SU-DHL-6 (cell line): ENCODE measurements at regions not wholly inside any gene's neighbourhood (a gene's known extent, or its start where the extent isn't known, plus 50 kb on each side); places are given as distances from the start of the nearest gene placed in this dataset.

Source experiments
- EZH2phosphoT487 ChIP-seq: fragments of 200-600 bp; sonication (generic), shearing (Covaris generic); conservative IDR thresholded peaks from 2 replicates; pipeline ENCODE4 v1.6.1; 2018; ENCODE audit warnings: mild to moderate bottlenecking, antibody characterized with exemption, low read length, moderate library complexity, mixed read lengths
- TF ChIP-seq, protein P1 (sequence below): fragments of 200-600 bp; sonication (generic); IDR thresholded peaks from one replicate; pipeline ENCODE4 v1.5.1; 2017; ENCODE audit warnings: antibody characterized with exemption, mild to moderate bottlenecking, low read length, moderate library complexity; ENCODE audit not compliant: insufficient read depth, poor library complexity, severe bottlenecking

DNA sequence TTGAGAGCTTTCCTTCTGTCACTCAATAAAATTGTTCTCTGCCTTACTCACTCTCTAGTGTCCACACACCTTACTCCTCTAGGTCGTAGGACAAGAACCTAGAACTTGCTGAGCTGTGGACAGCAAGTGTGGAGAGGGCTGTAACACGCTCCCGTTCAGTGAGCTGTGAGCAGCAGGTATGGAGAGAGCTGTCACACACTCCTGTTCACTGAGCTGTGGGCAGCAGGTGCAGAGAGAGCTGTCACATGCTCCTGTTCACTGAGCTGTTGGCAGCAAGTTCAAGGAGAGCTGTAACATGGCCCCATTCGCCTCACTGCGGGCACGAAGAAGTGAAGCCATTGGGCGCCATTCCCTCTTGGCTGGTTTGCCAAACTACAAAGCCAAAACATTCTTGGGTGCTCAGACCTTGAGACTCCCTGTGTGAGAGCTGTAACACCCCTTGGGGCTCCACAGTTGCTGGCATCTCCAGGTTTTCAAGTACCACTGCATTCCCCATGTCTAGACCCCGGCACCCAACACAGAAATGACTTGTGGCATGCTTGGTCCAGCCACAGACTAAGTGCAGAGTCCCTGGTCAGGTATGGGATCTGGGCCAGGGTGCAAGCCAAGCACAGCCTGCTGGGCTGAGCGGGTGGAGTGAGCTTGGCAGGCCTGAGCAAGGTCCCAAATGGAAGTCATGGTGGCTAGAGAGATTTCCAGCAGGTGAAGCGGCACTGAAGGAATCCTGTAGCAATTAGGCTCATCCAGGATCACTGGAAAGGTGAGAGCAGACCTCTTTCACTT, 608.0 kb upstream of the CDH8 start:
- no peak for TF ChIP-seq EZH2phosphoT487
- TF ChIP-seq, protein P1, sequence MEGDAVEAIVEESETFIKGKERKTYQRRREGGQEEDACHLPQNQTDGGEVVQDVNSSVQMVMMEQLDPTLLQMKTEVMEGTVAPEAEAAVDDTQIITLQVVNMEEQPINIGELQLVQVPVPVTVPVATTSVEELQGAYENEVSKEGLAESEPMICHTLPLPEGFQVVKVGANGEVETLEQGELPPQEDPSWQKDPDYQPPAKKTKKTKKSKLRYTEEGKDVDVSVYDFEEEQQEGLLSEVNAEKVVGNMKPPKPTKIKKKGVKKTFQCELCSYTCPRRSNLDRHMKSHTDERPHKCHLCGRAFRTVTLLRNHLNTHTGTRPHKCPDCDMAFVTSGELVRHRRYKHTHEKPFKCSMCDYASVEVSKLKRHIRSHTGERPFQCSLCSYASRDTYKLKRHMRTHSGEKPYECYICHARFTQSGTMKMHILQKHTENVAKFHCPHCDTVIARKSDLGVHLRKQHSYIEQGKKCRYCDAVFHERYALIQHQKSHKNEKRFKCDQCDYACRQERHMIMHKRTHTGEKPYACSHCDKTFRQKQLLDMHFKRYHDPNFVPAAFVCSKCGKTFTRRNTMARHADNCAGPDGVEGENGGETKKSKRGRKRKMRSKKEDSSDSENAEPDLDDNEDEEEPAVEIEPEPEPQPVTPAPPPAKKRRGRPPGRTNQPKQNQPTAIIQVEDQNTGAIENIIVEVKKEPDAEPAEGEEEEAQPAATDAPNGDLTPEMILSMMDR, result no peak
